T-helper 22 cell (primary cell): ENCODE measurements at regions not wholly inside any gene's neighbourhood (a gene's known extent, or its start where the extent isn't known, plus 50 kb on each side); places are given as distances from the start of the nearest gene placed in this dataset.

Source experiments
- DNase-seq: peaks from one replicate; pipeline ENCODE4 v3.0.0-alpha.2; 2020; ENCODE audit warnings: low read depth

- no peak for DNase-seq
These were observed 116.1 kb upstream of the SH3BP4 start for GRCh38 chr2:234835738-234836137.

- no peak for DNase-seq
These were observed 117.4 kb upstream of the SH3BP4 start for GRCh38 chr2:234834228-234834923.

- DNase-seq: no peak
These were observed 121.0 kb upstream of the SH3BP4 start for GRCh38 chr2:234830853-234831252.

- DNase-seq: no peak
These were observed 122.8 kb upstream of the SH3BP4 start for GRCh38 chr2:234829074-234829455.

- DNase-seq: no peak
These were observed 123.3 kb upstream of the SH3BP4 start for GRCh38 chr2:234828382-234829073.

- no peak for DNase-seq
These were observed 124.5 kb upstream of the SH3BP4 start for GRCh38 chr2:234827096-234827860.

GRCh38 chr2:234826681-234827080, 125.1 kb upstream of the SH3BP4 start:
- no peak for DNase-seq

GRCh38 chr2:234825616-234826015, 126.2 kb upstream of the SH3BP4 start:
- no peak for DNase-seq

- DNase-seq: no peak
These were observed 127.9 kb upstream of the SH3BP4 start for GRCh38 chr2:234823877-234824376.

- no peak for DNase-seq
These were observed 128.5 kb upstream of the SH3BP4 start for GRCh38 chr2:234823196-234823876.

GRCh38 chr2:234821946-234822475, 129.8 kb upstream of the SH3BP4 start:
- no peak for DNase-seq

GRCh38 chr2:234818937-234819336, 132.9 kb upstream of the SH3BP4 start:
- DNase-seq: no peak

- no peak for DNase-seq
These were observed 135.3 kb upstream of the SH3BP4 start for GRCh38 chr2:234816491-234816890.

- no peak for DNase-seq
These were observed 135.8 kb upstream of the SH3BP4 start for GRCh38 chr2:234816056-234816455.

GRCh38 chr2:234814374-234814773, 137.4 kb upstream of the SH3BP4 start:
- DNase-seq: no peak

- no peak for DNase-seq
These were observed 139.0 kb upstream of the SH3BP4 start for GRCh38 chr2:234812851-234813250.

GRCh38 chr2:234808907-234809306, 142.9 kb upstream of the SH3BP4 start:
- no peak for DNase-seq

GRCh38 chr2:234806818-234807217, 145.0 kb upstream of the SH3BP4 start:
- no peak for DNase-seq

GRCh38 chr2:234805836-234806235, 146.0 kb upstream of the SH3BP4 start:
- DNase-seq: no peak

GRCh38 chr2:234804704-234805103, 147.1 kb upstream of the SH3BP4 start:
- DNase-seq: no peak

- no peak for DNase-seq
These were observed 149.0 kb upstream of the SH3BP4 start for GRCh38 chr2:234802845-234803171.
